ENCODE measurements at regions not wholly inside any gene's neighbourhood (a gene's known extent, or its start where the extent isn't known, plus 50 kb on each side); places are given as distances from the start of the nearest gene placed in this dataset.

DNA sequence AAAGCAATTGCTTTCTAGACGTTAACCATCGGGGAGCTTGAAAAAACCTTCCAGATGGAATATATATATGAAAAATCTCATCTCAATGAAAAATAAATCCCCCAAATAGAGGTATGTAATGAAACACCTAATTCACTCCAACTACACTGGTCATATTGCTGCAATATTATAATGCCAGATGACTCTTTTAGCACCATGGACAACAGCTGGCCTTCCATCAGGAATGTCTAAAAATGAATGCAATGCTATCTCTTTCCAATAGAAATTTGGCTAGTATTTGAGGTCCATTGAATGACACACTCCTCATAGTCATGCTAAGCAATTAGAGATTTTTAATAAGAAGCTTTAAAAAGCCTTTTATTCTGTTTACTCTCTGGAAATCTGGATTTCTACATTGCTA is 340.2 kb upstream of the BRINP1 start:
- no peak for FAIRE-seq
- Histone ChIP-seq H2AFZ (ENCODE audit: low read depth, low read length) (no peak overlapping the region), H4K20me1 (replicated peaks; ENCODE audit: control insufficient read depth, extremely low read depth, insufficient read depth, low read length) (no peaks in the 10 kb centered on the region), H3K79me2 (ENCODE audit: control insufficient read depth, insufficient read depth, low read length) (no peaks in the 10 kb centered on the region), H3K27me3 (ENCODE audit: control insufficient read depth in 2 of 2, insufficient read depth in 2 of 2, low read length in 2 of 2) (no peaks in the 10 kb centered on the region), H3K4me1 (ENCODE audit: control insufficient read depth, extremely low read depth, insufficient read depth, low read length) (no peaks in the 10 kb centered on the region), H3K36me3 (ENCODE audit: control insufficient read depth in 2 of 2, extremely low read depth in 1 of 2, insufficient read depth in 2 of 2, low read length in 2 of 2) (no peaks in the 10 kb centered on the region), H3K9me3 (replicated peaks; ENCODE audit: control insufficient read depth, insufficient read depth, low read length) (peaks cover 4% of the 10 kb centered on the region), H3K27ac (ENCODE audit: insufficient read depth, low read depth, low read length) (no peak overlapping the region), H3K4me2 (ENCODE audit: insufficient read depth, low read length) (no peak overlapping the region), H3K9ac (replicated peaks; ENCODE audit: extremely low read depth, insufficient read depth, low read length) (no peak overlapping the region), H3K9me1 (replicated peaks; ENCODE audit: control insufficient read depth, extremely low read depth, insufficient read depth, low read length) (no peaks in the 10 kb centered on the region), H3K4me3 (replicated peaks in 1 of 3; ENCODE audit: insufficient read depth in 1 of 3, low read depth in 1 of 3, low read length in 3 of 3) (no peak overlapping the region)
- dilution Hi-C loops (cut with MboI; ENCODE audit: extremely low pct_ligation_motif_present, low sequenced_read_pairs): no loop called here
- TF ChIP-seq GATA2 (IDR thresholded peaks at IDR 0.05; ENCODE audit: insufficient read depth, insufficient read length, low read depth, low read length) (no peak), FOS (IDR thresholded peaks at IDR 0.05; ENCODE audit: borderline replicate concordance, insufficient read depth, low read length) (no peak), POLR2A (IDR thresholded peaks at IDR 0.05; ENCODE audit: low read depth, low read length) (no peak), MYC (IDR thresholded peaks at IDR 0.05; ENCODE audit: low read depth, low read length) (no peak), JUN (IDR thresholded peaks at IDR 0.05; ENCODE audit: borderline replicate concordance, insufficient read depth, insufficient read length, low read depth) (no peak), POLR2AphosphoS5 (IDR thresholded peaks at IDR 0.05; ENCODE audit: insufficient read depth, low read depth, low read length) (no peak), EZH2 (IDR thresholded peaks at IDR 0.05; ENCODE audit: borderline replicate concordance, low read depth, low read length, severe bottlenecking) (no peak)
- TF ChIP-seq, protein P1, sequence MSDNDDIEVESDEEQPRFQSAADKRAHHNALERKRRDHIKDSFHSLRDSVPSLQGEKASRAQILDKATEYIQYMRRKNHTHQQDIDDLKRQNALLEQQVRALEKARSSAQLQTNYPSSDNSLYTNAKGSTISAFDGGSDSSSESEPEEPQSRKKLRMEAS (IDR thresholded peaks at IDR 0.05; ENCODE audit: insufficient read depth, insufficient read length): no peak
- TF ChIP-seq, protein P2, sequence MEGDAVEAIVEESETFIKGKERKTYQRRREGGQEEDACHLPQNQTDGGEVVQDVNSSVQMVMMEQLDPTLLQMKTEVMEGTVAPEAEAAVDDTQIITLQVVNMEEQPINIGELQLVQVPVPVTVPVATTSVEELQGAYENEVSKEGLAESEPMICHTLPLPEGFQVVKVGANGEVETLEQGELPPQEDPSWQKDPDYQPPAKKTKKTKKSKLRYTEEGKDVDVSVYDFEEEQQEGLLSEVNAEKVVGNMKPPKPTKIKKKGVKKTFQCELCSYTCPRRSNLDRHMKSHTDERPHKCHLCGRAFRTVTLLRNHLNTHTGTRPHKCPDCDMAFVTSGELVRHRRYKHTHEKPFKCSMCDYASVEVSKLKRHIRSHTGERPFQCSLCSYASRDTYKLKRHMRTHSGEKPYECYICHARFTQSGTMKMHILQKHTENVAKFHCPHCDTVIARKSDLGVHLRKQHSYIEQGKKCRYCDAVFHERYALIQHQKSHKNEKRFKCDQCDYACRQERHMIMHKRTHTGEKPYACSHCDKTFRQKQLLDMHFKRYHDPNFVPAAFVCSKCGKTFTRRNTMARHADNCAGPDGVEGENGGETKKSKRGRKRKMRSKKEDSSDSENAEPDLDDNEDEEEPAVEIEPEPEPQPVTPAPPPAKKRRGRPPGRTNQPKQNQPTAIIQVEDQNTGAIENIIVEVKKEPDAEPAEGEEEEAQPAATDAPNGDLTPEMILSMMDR (IDR thresholded peaks at IDR 0.05; ENCODE audit: extremely low read depth in 1 of 2, insufficient read depth in 1 of 2, low read depth in 1 of 2, low read length in 2 of 2): no peak
- ChIA-PET POLR2A (no interaction called here), CTCF (no interaction called here)
- intact Hi-C loops (cut with micrococcal nuclease): no loop called here
- BruUV-seq (replicated peaks): no TSS peak
- DNase-seq (ENCODE audit: low read depth, low spot score): no peak

Measured in endothelial cell of umbilical vein (primary cell).